GM12872 (cell line): ENCODE measurements at regions not wholly inside any gene's neighbourhood (a gene's known extent, or its start where the extent isn't known, plus 50 kb on each side); places are given as distances from the start of the nearest gene placed in this dataset.

Experiments
- TF ChIP-seq, protein P1 (sequence below): IDR thresholded peaks from 3 replicates; pipeline ENCODE4 v1.5.1; 2011; ENCODE audit warnings: low read depth, mild to moderate bottlenecking, low read length, moderate library complexity; ENCODE audit not compliant: insufficient read depth

GRCh38 chr12:112597986-112598385 is 179.2 kb downstream of the PTPN11 start:
- TF ChIP-seq, protein P1, sequence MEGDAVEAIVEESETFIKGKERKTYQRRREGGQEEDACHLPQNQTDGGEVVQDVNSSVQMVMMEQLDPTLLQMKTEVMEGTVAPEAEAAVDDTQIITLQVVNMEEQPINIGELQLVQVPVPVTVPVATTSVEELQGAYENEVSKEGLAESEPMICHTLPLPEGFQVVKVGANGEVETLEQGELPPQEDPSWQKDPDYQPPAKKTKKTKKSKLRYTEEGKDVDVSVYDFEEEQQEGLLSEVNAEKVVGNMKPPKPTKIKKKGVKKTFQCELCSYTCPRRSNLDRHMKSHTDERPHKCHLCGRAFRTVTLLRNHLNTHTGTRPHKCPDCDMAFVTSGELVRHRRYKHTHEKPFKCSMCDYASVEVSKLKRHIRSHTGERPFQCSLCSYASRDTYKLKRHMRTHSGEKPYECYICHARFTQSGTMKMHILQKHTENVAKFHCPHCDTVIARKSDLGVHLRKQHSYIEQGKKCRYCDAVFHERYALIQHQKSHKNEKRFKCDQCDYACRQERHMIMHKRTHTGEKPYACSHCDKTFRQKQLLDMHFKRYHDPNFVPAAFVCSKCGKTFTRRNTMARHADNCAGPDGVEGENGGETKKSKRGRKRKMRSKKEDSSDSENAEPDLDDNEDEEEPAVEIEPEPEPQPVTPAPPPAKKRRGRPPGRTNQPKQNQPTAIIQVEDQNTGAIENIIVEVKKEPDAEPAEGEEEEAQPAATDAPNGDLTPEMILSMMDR: no peak

GRCh38 chr12:112598626-112599025 is 179.9 kb downstream of the PTPN11 start:
- TF ChIP-seq, protein P1: no peak

GRCh38 chr12:112599871-112600270 is 181.1 kb downstream of the PTPN11 start:
- TF ChIP-seq, protein P1: no peak

DNA sequence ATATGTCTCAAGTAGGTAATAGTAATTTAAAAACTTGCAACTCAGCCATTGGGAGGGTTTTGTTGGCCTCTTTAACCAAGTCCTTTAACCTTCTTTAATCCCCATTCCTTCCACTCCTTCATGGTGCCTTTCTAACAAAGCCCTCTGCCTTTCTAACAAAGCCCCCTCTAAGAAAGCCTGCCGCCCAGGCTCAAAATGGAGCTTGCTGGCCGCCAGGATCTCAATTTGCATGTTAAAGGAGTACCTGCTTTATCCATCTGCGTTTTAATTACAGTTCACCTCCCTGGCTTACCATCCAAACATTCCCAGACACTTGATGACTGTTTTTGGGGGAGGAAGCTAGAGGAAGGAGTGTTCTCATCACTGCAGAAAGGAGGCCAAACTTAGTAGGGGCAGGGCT is 183.4 kb downstream of the PTPN11 start:
- TF ChIP-seq, protein P1: no peak

GRCh38 chr12:112606611-112607365 is 184.8 kb upstream of the RPH3A start:
- TF ChIP-seq, protein P1: no peak

DNA sequence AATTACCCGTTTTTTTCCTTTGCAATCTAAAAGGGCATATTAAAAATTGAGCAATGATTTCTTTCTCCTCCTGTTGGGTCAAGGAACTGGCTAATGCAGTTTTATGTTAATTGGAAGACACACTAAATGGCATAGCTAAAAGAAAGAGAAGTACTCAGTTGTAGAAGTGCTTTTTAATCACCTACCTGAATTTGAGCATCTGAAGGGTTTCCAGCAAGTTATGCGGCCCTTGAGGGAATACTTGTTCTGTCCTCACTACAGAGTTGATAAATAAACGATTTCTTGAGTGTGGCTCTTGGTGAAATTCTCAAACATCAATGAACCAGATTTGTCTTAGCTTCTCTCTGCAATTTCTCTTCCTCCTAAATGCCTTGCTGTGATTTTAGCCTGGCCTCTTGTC is 184.1 kb upstream of the RPH3A start:
- TF ChIP-seq, protein P1: no peak

- TF ChIP-seq, protein P1: no peak
Measured at GRCh38 chr12:112611908-112612307, 179.6 kb upstream of the RPH3A start.
